GM21381 (cell line): ENCODE measurements at regions not wholly inside any gene's neighbourhood (a gene's known extent, or its start where the extent isn't known, plus 50 kb on each side); places are given as distances from the start of the nearest gene placed in this dataset.
"Not testable (repeated sequence)": the region's sequence is repeated elsewhere in the genome, so short reads cannot be mapped to it uniquely, and the experiment has no call there.

Experiments
- ATAC-seq: cut with Tn5 transposase; IDR thresholded peaks from one replicate; pipeline ENCODE4 v1.9.1; 2021; ENCODE audit warnings: mild to moderate bottlenecking, moderate library complexity; ENCODE audit not compliant: unreplicated experiment

DNA sequence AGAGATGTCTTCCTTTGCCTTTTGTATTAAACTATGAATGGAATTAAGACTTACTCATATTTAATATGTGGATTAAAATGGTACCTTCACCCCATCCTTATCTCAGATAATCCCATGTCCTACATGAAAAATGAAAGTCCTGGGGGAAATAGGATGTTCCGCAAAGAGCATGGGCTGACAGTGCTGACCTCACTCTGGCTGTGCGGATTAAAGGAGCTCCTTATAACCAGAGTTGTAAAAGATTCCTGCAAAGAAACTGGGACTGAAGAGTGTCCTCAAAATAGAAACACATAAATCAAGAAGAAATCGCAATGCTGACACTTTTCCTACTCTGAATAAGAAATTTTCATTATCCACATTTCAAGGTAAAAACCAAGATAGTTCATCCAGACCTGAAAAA is 384.5 kb downstream of the LIG4 start:
- ATAC-seq = no peak

- no peak for ATAC-seq
Observed at GRCh38 chr13:107827840-107828549, 387.3 kb downstream of the LIG4 start.

- ATAC-seq = no peak
Observed at GRCh38 chr13:107824635-107825034, 390.7 kb downstream of the LIG4 start.

DNA sequence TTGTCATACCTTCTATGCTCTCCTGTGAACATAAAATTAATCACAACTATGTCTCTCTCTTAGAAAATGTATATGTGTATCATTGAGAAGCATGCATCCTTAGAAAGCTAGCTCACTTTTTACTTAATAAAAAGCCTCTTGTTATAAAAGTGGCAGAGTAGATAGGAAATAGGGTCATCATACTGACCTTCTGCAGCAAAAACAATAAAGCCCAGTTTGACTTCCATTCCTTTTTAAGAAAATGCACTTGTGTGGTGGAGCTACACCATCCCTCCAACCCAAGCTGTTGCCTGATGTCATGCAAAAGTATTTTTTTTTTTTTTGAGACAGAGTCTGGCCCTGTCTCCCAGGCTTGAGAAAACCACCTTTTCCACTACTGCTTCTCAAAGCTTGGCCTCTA is 393.3 kb downstream of the LIG4 start:
- no peak for ATAC-seq

DNA sequence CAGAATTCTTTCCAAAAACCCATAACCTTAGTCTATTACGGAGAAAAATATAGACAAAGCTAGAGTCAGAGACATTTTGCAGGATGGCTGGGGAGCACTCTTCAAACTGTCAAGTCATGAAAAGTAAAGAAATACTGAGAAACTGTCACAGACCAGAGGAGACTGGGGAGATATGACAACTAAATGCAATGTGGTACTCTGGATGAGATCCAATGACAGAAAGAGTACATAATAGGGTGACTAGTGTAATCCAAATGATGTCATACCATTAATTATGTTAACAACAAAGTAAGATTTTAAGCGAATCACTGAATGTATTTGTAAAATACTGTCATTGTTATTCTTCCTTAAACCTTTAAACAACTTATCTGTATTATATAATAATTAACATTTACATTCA is 393.8 kb downstream of the LIG4 start:
- no peak for ATAC-seq

DNA sequence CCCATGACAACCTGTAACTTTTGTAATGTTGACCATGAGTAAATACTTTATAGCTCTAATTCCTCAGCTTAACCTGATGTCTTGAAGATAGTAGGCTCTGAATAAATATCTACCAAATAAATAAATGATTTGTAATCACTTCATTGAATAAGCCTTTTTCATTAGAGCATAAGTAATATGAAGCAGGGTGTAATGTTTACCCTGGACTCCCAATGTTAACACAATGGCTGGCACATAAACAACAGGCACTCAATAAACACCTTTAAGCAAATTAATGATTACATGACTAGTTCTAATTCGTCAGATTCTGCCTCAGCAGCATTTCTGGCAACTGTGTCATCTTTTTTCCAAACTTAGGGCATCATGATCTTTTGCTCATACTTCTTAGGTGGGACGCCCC is 396.3 kb downstream of the LIG4 start:
- ATAC-seq = no peak

- ATAC-seq = no peak
Observed at GRCh38 chr13:107817647-107818287, 397.6 kb downstream of the LIG4 start.

- no peak for ATAC-seq
Observed at GRCh38 chr13:107812014-107812412, 403.3 kb downstream of the LIG4 start.

- no peak for ATAC-seq
Observed at GRCh38 chr13:107811233-107812013, 403.9 kb downstream of the LIG4 start.

DNA sequence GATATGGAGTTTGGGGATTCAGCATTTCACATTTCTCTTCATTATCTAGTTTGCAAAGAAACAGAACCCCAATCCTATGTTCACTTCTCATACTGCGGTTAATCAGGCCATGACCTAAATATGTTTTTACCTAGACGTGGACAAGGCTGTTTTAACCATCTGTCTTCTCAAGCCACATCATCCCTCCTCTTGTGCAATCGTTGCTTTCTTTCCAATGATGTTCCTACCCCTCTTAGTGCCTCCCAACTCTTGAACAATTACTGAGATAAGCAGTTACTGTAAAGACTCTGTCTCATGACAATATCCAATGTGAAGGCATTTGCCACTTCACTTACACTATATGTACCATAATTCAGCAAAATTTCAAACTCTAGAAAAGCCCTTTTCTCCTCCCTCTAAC is 406.2 kb downstream of the LIG4 start:
- no peak for ATAC-seq

DNA sequence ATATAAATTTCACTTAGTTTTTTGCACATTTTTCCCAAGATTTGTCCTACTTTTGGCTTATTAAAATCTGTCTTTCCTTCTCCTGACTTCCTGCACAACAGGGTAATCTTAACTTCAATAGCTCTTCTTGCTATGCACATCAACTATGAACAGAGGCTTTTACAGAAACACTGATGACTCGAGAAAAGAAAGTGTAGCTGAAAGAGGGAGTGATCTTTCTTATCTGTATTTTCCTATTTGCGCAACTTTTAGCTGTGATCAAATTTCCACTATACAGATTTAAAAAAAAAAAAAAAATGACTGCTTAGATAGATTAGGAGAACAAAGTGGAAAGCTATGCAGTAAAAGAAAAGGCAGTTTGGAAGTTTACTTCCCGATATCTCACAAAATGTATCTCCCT is 406.9 kb downstream of the LIG4 start:
- no peak for ATAC-seq

DNA sequence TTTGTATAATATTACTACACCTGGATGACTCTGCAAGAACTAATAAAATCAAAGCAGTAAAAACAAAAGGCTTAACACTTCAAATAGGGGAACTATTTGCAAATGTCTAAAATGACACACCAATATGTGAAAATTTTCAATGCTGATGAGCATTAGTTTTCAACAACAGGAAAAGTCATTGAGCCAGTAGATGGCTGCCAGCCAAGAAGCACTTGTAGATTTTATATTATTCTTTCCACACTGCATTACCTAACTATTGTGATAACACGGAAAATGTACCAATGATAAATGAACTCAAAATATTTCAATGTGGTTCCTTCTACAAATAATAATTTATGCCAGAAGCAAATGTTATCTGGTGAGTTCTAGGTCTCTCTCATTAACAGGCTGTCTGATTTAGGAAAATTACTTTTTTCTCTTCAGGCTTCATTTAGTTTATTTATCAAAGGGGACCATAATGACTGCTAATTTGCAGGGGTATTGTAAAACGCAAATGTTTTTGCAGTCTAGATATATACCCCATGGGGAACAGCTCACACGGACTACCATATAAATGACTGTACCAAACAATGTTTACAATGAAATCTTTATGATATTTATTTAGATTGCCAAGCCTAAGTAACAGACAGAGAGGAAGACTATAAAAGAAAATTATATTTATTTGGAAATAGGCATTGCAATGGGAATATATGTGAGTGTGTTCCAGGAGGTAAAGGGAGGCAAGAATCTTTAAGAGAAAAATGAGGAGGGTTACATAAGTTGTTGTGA is 407.8 kb downstream of the LIG4 start:
- no peak for ATAC-seq

DNA sequence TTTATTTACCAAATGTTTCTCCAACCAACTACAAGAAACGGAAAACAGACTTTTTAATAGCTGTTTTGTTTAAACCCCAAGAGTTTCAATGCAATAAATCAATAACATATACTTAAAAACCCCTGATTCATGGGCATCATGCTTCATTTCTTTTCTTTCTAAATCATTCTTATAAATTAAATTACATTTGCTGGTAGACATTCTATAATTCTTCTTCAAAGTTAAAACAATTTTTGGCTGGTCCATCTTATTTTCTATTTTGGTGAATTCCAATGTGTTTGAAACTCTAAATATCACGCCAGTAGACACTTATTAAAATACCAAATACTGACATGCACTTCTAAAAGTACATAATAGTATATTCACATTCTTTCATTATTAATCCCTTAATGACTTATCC is 408.6 kb downstream of the LIG4 start:
- ATAC-seq = no peak

DNA sequence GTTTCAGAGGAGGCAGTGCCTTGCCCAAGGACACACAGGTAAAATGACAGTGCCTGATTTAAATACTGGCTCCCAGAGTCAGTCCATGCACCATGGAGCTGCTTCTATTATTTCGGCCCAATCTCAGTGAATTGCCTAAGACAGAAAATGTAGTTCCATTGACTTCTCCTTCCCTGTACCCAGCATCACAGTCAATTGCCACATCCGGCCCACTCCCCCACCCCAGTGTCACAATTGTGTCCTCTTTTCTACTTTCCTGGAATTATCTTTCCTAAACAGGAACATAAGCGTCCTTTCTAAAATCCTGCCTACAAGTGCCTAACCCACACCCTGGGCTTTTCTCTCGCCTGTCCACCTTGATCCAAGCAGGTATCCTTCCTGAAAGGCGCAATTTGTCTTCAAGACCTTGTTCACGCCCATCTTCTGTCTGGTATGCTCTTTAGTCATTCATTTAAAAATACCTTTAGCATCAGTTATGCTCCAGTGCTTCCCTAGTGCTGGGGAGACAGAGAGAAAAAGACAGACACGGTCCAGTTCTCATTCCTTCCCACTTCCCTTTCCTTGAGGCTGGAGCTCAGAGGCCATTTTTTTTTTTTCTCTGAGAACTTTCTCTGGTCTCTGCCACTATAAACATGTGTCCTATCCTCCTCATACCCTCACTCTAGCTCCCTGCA is 411.4 kb downstream of the LIG4 start:
- no peak for ATAC-seq

DNA sequence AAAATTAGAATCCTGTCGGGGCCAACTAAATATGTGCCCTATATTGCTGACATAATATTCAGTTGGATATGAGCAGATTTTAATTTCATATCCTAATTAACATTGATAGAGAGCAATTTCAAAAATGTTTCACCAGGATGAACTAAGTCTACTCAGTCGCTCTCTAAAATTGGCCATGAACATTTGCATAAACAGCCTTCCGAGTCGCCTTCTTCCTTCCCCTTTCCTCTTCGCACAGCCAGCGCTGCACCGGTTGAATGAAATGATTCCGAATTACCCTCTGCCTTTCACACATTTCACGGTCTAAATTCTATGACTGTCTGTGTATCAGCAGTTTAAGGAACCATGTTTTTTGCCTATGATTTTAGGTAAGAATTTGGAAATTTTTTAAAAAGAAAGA is 413.7 kb downstream of the LIG4 start:
- no peak for ATAC-seq

DNA sequence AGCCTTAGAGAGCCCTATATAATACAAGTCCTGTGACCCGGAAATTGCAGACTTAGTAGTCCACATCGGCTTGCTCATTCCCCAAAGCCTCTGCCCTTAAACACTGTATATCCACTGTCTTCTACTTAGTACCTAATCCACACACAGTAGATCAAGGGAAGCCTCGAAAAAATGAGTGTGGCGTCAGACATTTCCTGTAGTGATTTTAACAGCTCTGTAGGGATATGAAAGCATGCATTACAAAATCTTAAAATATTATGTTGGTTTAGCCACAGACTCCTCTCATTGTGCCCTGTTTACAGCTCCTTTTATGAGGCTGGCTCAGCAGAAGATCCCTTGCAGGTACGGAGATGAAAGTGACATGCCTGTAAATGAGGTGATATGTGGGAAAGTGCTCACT is 416.3 kb downstream of the LIG4 start:
- no peak for ATAC-seq

GRCh38 chr13:107790397-107790796 is 424.9 kb downstream of the LIG4 start:
- ATAC-seq = no peak

DNA sequence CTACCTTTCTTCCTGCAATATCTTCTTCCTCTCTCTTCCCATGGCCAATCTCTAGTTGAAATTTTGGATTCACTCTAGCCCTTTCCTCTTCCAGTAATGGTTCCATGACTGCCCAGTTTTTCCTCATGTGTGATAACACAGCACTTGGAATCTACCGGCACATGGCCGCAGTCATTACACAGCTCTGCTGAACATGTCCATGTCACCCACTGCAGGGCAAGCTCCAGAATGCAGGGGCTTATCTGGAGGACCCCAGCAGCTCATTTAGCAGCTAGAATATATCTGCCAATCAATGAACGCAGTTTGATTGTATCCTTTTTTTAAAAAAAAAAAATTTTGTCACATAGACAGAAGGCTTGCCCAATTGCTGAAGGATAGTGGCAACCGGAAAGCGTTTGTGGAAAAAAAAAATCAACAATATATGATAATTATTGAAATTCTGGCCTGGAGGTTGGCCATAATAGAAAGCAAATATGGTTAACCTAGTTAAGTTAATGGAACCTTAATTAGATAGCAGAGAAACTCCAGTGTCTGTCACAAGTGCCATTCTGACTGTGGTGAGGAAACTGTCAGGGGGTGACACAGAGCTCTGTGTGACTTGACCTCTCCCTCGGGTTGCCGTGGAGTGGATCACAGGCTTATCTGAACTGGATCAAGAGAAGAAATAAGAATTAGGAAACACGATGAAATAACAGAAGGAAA is 426.7 kb downstream of the LIG4 start:
- ATAC-seq = no peak

GRCh38 chr13:107782646-107783045 is 432.7 kb downstream of the LIG4 start:
- ATAC-seq = not testable (repeated sequence)

DNA sequence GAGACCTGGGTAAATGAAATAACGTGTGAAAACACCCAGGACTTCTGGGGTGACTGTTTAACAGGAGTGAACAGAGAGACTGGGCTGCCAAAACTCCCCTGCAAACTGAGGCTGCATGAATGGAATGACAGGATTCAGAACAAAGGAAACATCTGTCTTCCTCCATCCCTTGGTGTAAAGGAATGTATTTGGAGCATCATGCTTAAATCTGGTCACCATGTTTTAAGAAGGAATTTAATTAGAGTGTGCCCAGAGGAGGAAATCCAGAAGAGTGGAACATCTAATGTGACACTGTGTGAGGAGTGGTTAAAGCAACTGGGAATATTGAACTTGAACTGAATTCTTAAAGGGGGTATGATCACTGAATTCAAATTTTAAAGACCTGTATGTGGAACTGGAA is 437.2 kb downstream of the LIG4 start:
- no peak for ATAC-seq
